CD4-positive, alpha-beta T cell (primary cell): ENCODE measurements at regions not wholly inside any gene's neighbourhood (a gene's known extent, or its start where the extent isn't known, plus 50 kb on each side); places are given as distances from the start of the nearest gene placed in this dataset.

Experiments used
- ATAC-seq: fragments of 200-7000 bp; cut with Tn5 transposase; one replicate; pipeline ENCODE4 v1.10.0; 2022; ENCODE audit warnings: mild to moderate bottlenecking; ENCODE audit not compliant: poor library complexity
- CTCF ChIA-PET: fragments of 350-600 bp; sonication (Branson Sonifier 250); formaldehyde crosslinking; loops from one replicate; lab custom pipeline; 2021; ENCODE audit warnings: antibody characterized with exemption, inconsistent platforms; lab: Charles Lee
- POLR2A ChIA-PET: fragments of 350-600 bp; sonication (Branson Sonifier 250); formaldehyde crosslinking; loops from one replicate; lab custom pipeline; 2021; ENCODE audit warnings: antibody characterized with exemption, inconsistent platforms; lab: Charles Lee
- DNase-seq, 14 experiments: peaks; one replicate each; pipeline ENCODE4 v3.0.0-alpha.2; 2013 to 2020; ENCODE audit warnings: mixed read lengths in 2 of 14
- H3K27ac ChIP-seq, 2 donors: one replicate each; pipeline versions ENCODE4 v1.5.1 to v1.7.0; 2013; ENCODE audit warnings: low read length in 2 of 2, low read depth in 1 of 2, mild to moderate bottlenecking in 1 of 2
- H3K27me3 ChIP-seq, 2 experiments: 1 replicate in 1 of 2; 2 replicates in 1 of 2; pipeline versions ENCODE4 v1.6.1 to v1.7.0; 2013; ENCODE audit warnings: low read length in 2 of 2, control low read depth in 1 of 2, mild to moderate bottlenecking in 1 of 2, moderate library complexity in 1 of 2; ENCODE audit not compliant: insufficient read depth in 2 of 2, control insufficient read depth in 1 of 2
- H3K36me3 ChIP-seq: one replicate; pipeline ENCODE4 v1.6.1; 2013; ENCODE audit warnings: low read length, control low read depth; ENCODE audit not compliant: insufficient read depth
- H3K4me1 ChIP-seq: one replicate; pipeline ENCODE4 v1.6.1; 2013; ENCODE audit warnings: low read length, control low read depth; ENCODE audit not compliant: insufficient read depth
- H3K4me3 ChIP-seq: one replicate; pipeline ENCODE4 v1.5.1; 2013; ENCODE audit warnings: mild to moderate bottlenecking, low read length, moderate library complexity
- H3K9me3 ChIP-seq, 2 experiments: 1 replicate in 1 of 2; 2 replicates in 1 of 2; pipeline versions ENCODE4 v1.6.1 to v1.7.0; 2013; ENCODE audit warnings: low read length in 2 of 2, mild to moderate bottlenecking in 2 of 2, control low read depth in 1 of 2, moderate library complexity in 1 of 2; ENCODE audit not compliant: control insufficient read depth in 1 of 2, insufficient read depth in 1 of 2
- H3K27ac Mint-ChIP-seq: one replicate; pipeline ENCODE4 v1.8.0; 2020; ENCODE audit warnings: mixed read lengths
- H3K27me3 Mint-ChIP-seq: one replicate; pipeline ENCODE4 v1.8.0; 2021; ENCODE audit warnings: mixed read lengths
- H3K36me3 Mint-ChIP-seq: one replicate; pipeline ENCODE4 v1.8.0; 2021; ENCODE audit warnings: low read depth, mixed read lengths
- H3K4me1 Mint-ChIP-seq: one replicate; pipeline ENCODE4 v1.8.0; 2021; ENCODE audit warnings: low read depth, mixed read lengths
- H3K4me3 Mint-ChIP-seq: one replicate; pipeline ENCODE4 v1.8.0; 2020; ENCODE audit warnings: mild to moderate bottlenecking, mixed read lengths
- H3K9me3 Mint-ChIP-seq: one replicate; pipeline ENCODE4 v1.8.0; 2020; ENCODE audit warnings: mixed read lengths
- CTCF ChIP-seq: fragments of 200-600 bp; IDR thresholded peaks from one replicate; pipeline ENCODE4 v1.8.0; 2022; ENCODE audit warnings: antibody characterized with exemption, mild to moderate bottlenecking
- intact Hi-C, 2 experiments: fragments of 100-400 bp; cut with DNase I in 1 of 2; cut with micrococcal nuclease in 1 of 2; formaldehyde crosslinking; loops; one replicate each; pipeline versions ENCODE4 v1.15.1 to v1.9.0; 2023 to 2025; cut with DNase I, micrococcal nuclease

DNA sequence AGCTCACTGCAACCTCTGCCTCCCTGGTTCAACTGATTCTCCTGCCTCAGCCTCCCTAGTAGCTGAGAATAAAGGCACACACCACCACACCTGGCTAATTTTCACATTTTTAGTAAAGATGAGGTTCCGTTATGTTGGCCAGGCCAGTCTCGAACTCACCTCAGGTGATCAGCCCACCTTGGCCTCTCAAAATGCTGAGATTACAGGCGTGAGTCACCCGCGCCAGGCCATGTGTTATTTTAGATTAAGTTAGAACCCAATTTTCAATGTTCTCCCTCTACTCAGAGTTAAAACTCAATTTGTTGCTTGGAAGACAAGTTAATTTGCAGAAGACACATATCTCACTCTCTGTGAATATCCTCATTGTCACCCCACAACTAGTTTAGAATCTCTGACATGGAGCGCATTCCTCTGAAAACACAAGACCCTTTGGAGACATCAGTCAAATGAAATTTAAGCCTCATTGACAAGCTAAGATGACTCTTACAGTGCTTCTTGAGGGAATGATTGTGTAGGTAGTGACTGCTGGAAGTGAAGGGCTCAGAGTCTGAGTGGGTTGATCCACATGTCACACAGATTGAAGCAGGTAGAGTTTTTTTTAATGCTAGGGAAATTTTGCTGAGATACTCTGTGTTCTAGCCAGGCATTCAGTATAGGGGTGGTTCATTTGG is 60.6 kb upstream of the FRMD4B start:
- no peak for DNase-seq
- H3K9me3 Mint-ChIP-seq: no peaks in the 10 kb centered on the region
- Histone ChIP-seq H3K4me3 (no peak overlapping the region), H3K36me3 (no peaks in the 10 kb centered on the region), H3K27me3 (no peaks in the 10 kb centered on the region), H3K27ac (no peak overlapping the region), H3K4me1 (no peaks in the 10 kb centered on the region), H3K9me3 (no peaks in the 10 kb centered on the region)
- H3K27ac Mint-ChIP-seq: no peak overlapping the region
- H3K4me1 Mint-ChIP-seq: no peaks in the 10 kb centered on the region
- no peak overlapping the region for H3K4me3 Mint-ChIP-seq
- ATAC-seq: no peak
- H3K27me3 Mint-ChIP-seq: peaks cover 6% of the 10 kb centered on the region
- intact Hi-C loops: no loop called here
- CTCF ChIA-PET: no interaction called here
- POLR2A ChIA-PET: no interaction called here
- no peaks in the 10 kb centered on the region for H3K36me3 Mint-ChIP-seq
- no peak for TF ChIP-seq CTCF

DNA sequence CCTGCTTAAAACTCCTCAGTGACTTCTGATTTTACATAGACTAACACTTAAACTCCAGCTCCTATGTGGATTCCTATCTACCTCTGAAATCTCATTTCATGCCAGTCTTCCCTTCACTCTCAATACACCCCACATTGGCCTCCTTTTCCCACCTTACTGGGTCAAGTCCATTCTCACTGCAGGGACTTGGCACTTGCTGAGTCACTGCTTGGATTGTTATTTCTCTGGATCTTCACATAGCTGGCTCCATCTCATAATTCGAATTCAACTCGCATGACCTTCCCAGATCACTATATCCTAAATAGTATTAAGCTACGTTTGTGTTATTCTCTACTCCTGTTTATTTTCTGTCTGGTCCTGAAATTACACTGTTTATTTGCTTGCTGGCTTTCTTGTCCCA is 59.6 kb upstream of the FRMD4B start:
- intact Hi-C loops: no loop called here
- Mint-ChIP-seq H3K27me3 (no peaks in the 10 kb centered on the region), H3K27ac (no peak overlapping the region), H3K4me3 (no peak overlapping the region), H3K36me3 (no peaks in the 10 kb centered on the region), H3K9me3 (no peaks in the 10 kb centered on the region), H3K4me1 (no peaks in the 10 kb centered on the region)
- Histone ChIP-seq H3K4me1 (no peaks in the 10 kb centered on the region), H3K4me3 (no peak overlapping the region), H3K27me3 (no peaks in the 10 kb centered on the region), H3K27ac (no peak overlapping the region), H3K9me3 (no peaks in the 10 kb centered on the region), H3K36me3 (no peaks in the 10 kb centered on the region)
- no peak for DNase-seq
- ChIA-PET POLR2A (no interaction called here), CTCF (no interaction called here)
- ATAC-seq: no peak
- no peak for TF ChIP-seq CTCF

DNA sequence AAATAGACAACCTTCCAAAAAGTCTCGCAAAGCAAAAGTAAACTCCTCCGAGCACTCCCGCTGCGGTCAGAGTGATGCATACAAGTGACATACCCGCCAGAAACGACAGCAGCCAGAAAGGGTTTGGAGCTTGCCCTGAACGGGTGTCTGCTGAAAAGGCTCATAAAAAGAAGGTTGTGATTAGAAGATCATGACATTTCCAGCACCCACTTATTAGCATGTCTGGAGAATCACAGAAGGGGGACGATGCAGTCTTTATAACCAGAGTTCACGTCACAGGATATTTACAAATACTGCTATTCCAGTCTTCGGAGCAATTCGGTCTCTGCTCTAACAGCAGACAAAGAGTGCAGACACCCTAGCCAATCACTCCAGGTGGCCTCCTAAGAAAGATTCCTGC is 59.1 kb upstream of the FRMD4B start:
- intact Hi-C loops: no loop called here
- no peak for TF ChIP-seq CTCF
- Histone ChIP-seq H3K9me3 (no peaks in the 10 kb centered on the region), H3K4me1 (no peaks in the 10 kb centered on the region), H3K27ac (no peak overlapping the region), H3K27me3 (no peaks in the 10 kb centered on the region), H3K4me3 (no peak overlapping the region), H3K36me3 (no peaks in the 10 kb centered on the region)
- ATAC-seq: no peak
- Mint-ChIP-seq H3K27ac (no peak overlapping the region), H3K36me3 (no peaks in the 10 kb centered on the region), H3K4me3 (no peak overlapping the region), H3K9me3 (no peaks in the 10 kb centered on the region), H3K27me3 (no peaks in the 10 kb centered on the region), H3K4me1 (no peaks in the 10 kb centered on the region)
- DNase-seq: no peak
- POLR2A ChIA-PET: no interaction called here
- CTCF ChIA-PET: no interaction called here
